ENCODE measurements at regions not wholly inside any gene's neighbourhood (a gene's known extent, or its start where the extent isn't known, plus 50 kb on each side); places are given as distances from the start of the nearest gene placed in this dataset.

DNA sequence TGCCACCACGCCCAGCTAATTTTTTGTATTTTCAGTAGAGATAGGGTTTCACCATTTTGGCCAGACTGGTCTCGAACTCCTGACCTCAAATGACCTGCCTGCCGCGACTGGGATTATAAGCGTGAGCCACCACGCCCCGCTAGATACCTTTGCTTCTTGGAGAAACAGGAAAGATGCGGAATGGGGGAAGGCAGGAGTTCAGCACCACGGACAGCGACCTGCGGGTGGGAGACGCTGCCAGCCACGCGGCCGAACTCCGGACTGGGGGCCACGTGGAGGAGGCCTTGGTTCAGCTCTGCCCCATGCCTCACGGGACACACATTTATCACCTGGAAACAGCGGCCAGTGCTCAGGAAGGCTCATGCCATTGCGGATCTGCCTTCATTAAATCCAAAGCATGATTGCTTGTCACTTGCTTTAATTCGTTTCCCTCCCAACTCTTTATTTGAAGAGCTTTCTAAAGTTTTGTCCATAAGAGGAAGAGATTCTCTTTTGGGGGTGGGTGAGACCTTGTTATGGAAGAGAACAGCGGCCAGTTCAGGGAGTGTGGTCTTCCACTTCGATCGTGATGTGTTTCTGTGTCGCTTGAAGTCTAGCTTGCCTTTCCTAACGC is 219.9 kb downstream of the ENGASE start (continued):
- TF ChIP-seq ZNF607 (CRISPR knock-in tag; IDR thresholded peaks at IDR 0.05; ENCODE audit: borderline replicate concordance) (peak; percentile 98), ZFYVE20 (CRISPR knock-in tag; IDR thresholded peaks at IDR 0.05; ENCODE audit: borderline replicate concordance, low read depth) (0 out of 2 replicates have a peak, but pooled peaks have one; percentile 86), ZGPAT (CRISPR knock-in tag; IDR thresholded peaks at IDR 0.05) (peak; percentile 62; the same call in 1 of the 2 replicates), ZNF281 (CRISPR knock-in tag; IDR thresholded peaks at IDR 0.05; ENCODE audit: borderline replicate concordance) (peak; percentile 75; the same call in 1 of the 2 replicates), ZNF572 (CRISPR knock-in tag; IDR thresholded peaks at IDR 0.05) (0 out of 2 replicates have a peak, but pooled peaks have one; percentile 63), TBL1XR1 (IDR thresholded peaks at IDR 0.05; ENCODE audit: borderline replicate concordance, low read length, partially characterized antibody) (no peak), ZNF761 (CRISPR knock-in tag; conservative IDR thresholded peaks at IDR 0.05) (no peak), ZNF24 (IDR thresholded peaks at IDR 0.05) (no peak), KLF9 (CRISPR knock-in tag; IDR thresholded peaks at IDR 0.05; ENCODE audit: low read depth) (no peak), ZFP36 (IDR thresholded peaks at IDR 0.05; ENCODE audit: borderline replicate concordance, low read depth, low read length, partially characterized antibody) (peak; percentile 10), ZNF552 (CRISPR knock-in tag; IDR thresholded peaks at IDR 0.05; ENCODE audit: borderline replicate concordance) (0 out of 2 replicates have a peak, but pooled peaks have one; percentile 59), HOXD1 (CRISPR knock-in tag; IDR thresholded peaks at IDR 0.05) (peak; percentile 78; the same call in 1 of the 2 replicates), MAFG (CRISPR knock-in tag; IDR thresholded peaks at IDR 0.05) (no peak), ZNF768 (CRISPR knock-in tag; IDR thresholded peaks at IDR 0.05) (peak; percentile 78), ZNF563 (CRISPR knock-in tag; IDR thresholded peaks at IDR 0.05) (peak; percentile 94)
- TF ChIP-seq, protein P1, sequence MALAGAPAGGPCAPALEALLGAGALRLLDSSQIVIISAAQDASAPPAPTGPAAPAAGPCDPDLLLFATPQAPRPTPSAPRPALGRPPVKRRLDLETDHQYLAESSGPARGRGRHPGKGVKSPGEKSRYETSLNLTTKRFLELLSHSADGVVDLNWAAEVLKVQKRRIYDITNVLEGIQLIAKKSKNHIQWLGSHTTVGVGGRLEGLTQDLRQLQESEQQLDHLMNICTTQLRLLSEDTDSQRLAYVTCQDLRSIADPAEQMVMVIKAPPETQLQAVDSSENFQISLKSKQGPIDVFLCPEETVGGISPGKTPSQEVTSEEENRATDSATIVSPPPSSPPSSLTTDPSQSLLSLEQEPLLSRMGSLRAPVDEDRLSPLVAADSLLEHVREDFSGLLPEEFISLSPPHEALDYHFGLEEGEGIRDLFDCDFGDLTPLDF (CRISPR knock-in tag; IDR thresholded peaks at IDR 0.05) = 0 out of 2 replicates have a peak, but pooled peaks have one; percentile 44
- TF ChIP-seq, protein P2, sequence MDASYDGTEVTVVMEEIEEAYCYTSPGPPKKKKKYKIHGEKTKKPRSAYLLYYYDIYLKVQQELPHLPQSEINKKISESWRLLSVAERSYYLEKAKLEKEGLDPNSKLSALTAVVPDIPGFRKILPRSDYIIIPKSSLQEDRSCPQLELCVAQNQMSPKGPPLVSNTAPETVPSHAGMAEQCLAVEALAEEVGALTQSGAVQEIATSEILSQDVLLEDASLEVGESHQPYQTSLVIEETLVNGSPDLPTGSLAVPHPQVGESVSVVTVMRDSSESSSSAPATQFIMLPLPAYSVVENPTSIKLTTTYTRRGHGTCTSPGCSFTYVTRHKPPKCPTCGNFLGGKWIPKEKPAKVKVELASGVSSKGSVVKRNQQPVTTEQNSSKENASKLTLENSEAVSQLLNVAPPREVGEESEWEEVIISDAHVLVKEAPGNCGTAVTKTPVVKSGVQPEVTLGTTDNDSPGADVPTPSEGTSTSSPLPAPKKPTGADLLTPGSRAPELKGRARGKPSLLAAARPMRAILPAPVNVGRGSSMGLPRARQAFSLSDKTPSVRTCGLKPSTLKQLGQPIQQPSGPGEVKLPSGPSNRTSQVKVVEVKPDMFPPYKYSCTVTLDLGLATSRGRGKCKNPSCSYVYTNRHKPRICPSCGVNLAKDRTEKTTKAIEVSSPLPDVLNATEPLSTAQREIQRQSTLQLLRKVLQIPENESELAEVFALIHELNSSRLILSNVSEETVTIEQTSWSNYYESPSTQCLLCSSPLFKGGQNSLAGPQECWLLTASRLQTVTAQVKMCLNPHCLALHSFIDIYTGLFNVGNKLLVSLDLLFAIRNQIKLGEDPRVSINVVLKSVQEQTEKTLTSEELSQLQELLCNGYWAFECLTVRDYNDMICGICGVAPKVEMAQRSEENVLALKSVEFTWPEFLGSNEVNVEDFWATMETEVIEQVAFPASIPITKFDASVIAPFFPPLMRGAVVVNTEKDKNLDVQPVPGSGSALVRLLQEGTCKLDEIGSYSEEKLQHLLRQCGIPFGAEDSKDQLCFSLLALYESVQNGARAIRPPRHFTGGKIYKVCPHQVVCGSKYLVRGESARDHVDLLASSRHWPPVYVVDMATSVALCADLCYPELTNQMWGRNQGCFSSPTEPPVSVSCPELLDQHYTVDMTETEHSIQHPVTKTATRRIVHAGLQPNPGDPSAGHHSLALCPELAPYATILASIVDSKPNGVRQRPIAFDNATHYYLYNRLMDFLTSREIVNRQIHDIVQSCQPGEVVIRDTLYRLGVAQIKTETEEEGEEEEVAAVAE (CRISPR knock-in tag; IDR thresholded peaks at IDR 0.05; ENCODE audit: borderline replicate concordance) = peak; percentile 93

Data from HepG2 (cell line).